Keratinocyte (primary cell): ENCODE measurements at regions not wholly inside any gene's neighbourhood (a gene's known extent, or its start where the extent isn't known, plus 50 kb on each side); places are given as distances from the start of the nearest gene placed in this dataset.

Source experiments
- EZH2 ChIP-seq: IDR thresholded peaks from one replicate; pipeline ENCODE4 v1.6.1; 2012; ENCODE audit warnings: inconsistent platforms, mild to moderate bottlenecking, low read length, moderate library complexity
- TF ChIP-seq, protein P1 (sequence below), 3 experiments: IDR thresholded peaks in 1 of 3; conservative IDR thresholded peaks in 1 of 3; optimal IDR thresholded peaks in 1 of 3; 2 replicates in 2 of 3; 3 replicates in 1 of 3; pipeline versions ENCODE3 to v1.5.1; 2011; ENCODE audit warnings: low read length in 3 of 3, mild to moderate bottlenecking in 3 of 3, moderate library complexity in 2 of 3, control low read depth in 1 of 3, inconsistent platforms in 1 of 3; ENCODE audit not compliant: insufficient read depth in 2 of 3; ENCODE audit errors: extremely low read depth in 1 of 3

DNA sequence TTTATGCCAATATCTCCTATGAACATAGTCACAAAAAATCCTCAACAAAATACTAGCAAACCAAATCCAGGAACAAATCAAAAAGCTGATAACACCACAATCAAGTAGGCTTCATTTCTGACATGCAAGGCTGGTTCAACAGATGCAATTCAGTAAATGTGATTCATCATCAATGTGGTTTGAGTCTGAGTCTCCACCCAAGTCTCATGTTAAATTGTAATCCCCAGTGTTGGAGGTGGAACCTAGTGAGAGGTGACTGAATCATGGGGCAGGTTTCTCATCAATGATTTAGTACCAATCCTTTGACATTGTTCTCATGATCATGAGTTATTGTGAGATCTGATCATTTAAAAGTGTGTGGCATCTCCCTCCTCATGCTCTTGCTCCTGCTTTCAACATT lies 1072.7 kb downstream of the NR2F1-AS1 start:
- TF ChIP-seq, protein P1, sequence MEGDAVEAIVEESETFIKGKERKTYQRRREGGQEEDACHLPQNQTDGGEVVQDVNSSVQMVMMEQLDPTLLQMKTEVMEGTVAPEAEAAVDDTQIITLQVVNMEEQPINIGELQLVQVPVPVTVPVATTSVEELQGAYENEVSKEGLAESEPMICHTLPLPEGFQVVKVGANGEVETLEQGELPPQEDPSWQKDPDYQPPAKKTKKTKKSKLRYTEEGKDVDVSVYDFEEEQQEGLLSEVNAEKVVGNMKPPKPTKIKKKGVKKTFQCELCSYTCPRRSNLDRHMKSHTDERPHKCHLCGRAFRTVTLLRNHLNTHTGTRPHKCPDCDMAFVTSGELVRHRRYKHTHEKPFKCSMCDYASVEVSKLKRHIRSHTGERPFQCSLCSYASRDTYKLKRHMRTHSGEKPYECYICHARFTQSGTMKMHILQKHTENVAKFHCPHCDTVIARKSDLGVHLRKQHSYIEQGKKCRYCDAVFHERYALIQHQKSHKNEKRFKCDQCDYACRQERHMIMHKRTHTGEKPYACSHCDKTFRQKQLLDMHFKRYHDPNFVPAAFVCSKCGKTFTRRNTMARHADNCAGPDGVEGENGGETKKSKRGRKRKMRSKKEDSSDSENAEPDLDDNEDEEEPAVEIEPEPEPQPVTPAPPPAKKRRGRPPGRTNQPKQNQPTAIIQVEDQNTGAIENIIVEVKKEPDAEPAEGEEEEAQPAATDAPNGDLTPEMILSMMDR (optimal IDR thresholded peaks at IDR 0.05 in 1 of 3, IDR thresholded peaks at IDR 0.05 in 1 of 3, conservative IDR thresholded peaks at IDR 0.05 in 1 of 3; ENCODE audit: extremely low read depth in 1 of 3, insufficient read depth in 2 of 3, low read length in 3 of 3) = no peak
- TF ChIP-seq EZH2 = no peak
